ENCODE measurements at regions not wholly inside any gene's neighbourhood (a gene's known extent, or its start where the extent isn't known, plus 50 kb on each side); places are given as distances from the start of the nearest gene placed in this dataset.
"Not testable (repeated sequence)": the region's sequence is repeated elsewhere in the genome, so short reads cannot be mapped to it uniquely, and the experiment has no call there.

DNA sequence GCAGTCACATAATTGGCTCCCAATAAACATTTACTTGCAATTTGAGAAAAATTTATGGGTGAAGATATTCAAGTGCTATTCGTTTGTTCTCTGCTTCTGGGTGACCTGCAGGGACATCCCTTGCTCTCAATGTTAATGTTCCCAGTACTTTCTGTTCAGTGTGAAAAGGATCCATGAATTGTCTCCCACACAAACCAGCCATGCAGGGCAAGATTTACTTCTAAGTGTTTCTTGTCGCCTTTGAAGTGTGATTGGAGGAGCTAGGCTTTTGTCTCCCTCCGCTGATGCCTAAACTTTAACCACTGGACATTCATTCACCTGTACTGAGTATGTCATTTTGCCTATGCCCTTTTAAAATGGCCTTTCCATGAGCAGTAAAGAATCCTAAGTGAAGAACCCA lies 66.4 kb upstream of the ADA2 start:
- Mint-ChIP-seq H3K9me3 (no peaks in the 10 kb centered on the region), H3K27me3 (ENCODE audit: low read depth in 2 of 2) (peaks cover 17 to 50% of the 10 kb centered on the region in 2 donors), H3K4me3 (no peak overlapping the region), H3K27ac (no peak overlapping the region), H3K4me1 (peaks cover 4 to 7% of the 10 kb centered on the region in 2 donors), H3K36me3 (no peaks in the 10 kb centered on the region)
- ATAC-seq, result no peak
- Histone ChIP-seq H3K9me3 (ENCODE audit: control insufficient read depth, insufficient read depth, low read length) (no peaks in the 10 kb centered on the region), H3K4me1 (ENCODE audit: control insufficient read depth, insufficient read depth, low read length) (peaks cover 7% of the 10 kb centered on the region), H3K27me3 (ENCODE audit: control insufficient read depth, insufficient read depth, low read length) (no peaks in the 10 kb centered on the region), H3K4me3 (ENCODE audit: low read length) (no peak overlapping the region), H3K36me3 (ENCODE audit: control insufficient read depth, insufficient read depth, low read length) (no peaks in the 10 kb centered on the region), H3K27ac (ENCODE audit: low read length) (no peak overlapping the region)
- intact Hi-C loops (cut with micrococcal nuclease), result no loop called here
- DNase-seq, result no peak
- 94% methylated on average over 3 of the region's 3 CpGs for WGBS (ENCODE audit: insufficient coverage)
- TF ChIP-seq, protein P1, sequence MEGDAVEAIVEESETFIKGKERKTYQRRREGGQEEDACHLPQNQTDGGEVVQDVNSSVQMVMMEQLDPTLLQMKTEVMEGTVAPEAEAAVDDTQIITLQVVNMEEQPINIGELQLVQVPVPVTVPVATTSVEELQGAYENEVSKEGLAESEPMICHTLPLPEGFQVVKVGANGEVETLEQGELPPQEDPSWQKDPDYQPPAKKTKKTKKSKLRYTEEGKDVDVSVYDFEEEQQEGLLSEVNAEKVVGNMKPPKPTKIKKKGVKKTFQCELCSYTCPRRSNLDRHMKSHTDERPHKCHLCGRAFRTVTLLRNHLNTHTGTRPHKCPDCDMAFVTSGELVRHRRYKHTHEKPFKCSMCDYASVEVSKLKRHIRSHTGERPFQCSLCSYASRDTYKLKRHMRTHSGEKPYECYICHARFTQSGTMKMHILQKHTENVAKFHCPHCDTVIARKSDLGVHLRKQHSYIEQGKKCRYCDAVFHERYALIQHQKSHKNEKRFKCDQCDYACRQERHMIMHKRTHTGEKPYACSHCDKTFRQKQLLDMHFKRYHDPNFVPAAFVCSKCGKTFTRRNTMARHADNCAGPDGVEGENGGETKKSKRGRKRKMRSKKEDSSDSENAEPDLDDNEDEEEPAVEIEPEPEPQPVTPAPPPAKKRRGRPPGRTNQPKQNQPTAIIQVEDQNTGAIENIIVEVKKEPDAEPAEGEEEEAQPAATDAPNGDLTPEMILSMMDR (IDR thresholded peaks at IDR 0.05), result no peak

DNA sequence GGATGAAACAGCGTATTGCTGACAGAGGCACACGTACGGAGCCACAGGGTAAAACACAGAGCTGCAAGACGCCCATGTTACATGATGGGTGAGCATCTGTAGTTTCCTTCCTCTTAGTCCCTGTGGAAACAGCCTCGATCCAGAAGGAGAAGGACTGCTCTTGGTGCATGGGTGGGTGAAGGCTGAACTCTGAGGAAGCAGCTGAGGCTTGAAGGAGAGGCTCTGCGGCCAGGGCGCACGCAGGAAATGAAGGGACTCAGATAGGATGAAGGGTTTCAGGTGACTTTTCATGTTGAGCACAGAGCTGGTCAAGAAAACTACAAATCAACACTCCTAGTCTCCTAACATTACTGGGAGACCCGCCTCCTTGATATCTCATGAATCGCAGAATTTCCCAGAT lies 65.7 kb upstream of the ADA2 start:
- no peaks in the 10 kb centered on the region for H3K36me3 ChIP-seq (ENCODE audit: control insufficient read depth, insufficient read depth, low read length)
- H3K4me3 Mint-ChIP-seq, result no peak overlapping the region
- H3K27ac ChIP-seq (ENCODE audit: low read length), result no peak overlapping the region
- no peak for ATAC-seq
- intact Hi-C loops (cut with micrococcal nuclease), result no loop called here
- no peak overlapping the region for H3K4me3 ChIP-seq (ENCODE audit: low read length)
- peaks cover 17 to 50% of the 10 kb centered on the region in 2 donors for H3K27me3 Mint-ChIP-seq (ENCODE audit: low read depth in 2 of 2)
- H3K27me3 ChIP-seq (ENCODE audit: control insufficient read depth, insufficient read depth, low read length), result no peaks in the 10 kb centered on the region
- TF ChIP-seq, protein P1 (IDR thresholded peaks at IDR 0.05), result no peak
- no peaks in the 10 kb centered on the region for H3K9me3 Mint-ChIP-seq
- no peak overlapping the region for H3K27ac Mint-ChIP-seq
- 54% methylated on average over 10 of the region's 10 CpGs for WGBS (ENCODE audit: insufficient coverage)
- no peak for DNase-seq
- no peaks in the 10 kb centered on the region for H3K36me3 Mint-ChIP-seq
- no peaks in the 10 kb centered on the region for H3K9me3 ChIP-seq (ENCODE audit: control insufficient read depth, insufficient read depth, low read length)
- H3K4me1 ChIP-seq (ENCODE audit: control insufficient read depth, insufficient read depth, low read length), result peaks cover 8% of the 10 kb centered on the region
- peaks cover 4 to 7% of the 10 kb centered on the region in 2 donors for H3K4me1 Mint-ChIP-seq

DNA sequence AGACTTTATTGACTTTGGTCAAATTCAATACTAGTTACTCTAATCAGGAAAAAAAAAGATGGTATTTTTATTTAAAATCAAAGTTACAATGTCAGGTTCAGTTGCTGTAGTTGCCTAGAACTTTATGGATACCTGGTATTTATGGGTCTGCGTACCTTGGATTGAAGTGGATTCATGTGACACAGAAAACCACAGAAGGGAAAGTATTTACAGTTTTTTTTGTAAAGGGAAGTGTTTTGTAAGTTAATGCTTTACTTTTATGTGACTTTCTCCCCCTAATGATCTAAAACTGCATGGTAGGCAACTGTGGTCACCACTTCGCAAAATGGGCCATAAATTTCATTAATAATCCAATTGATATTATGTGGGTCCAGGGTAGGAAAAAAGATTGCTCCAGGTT lies 65.2 kb upstream of the ADA2 start:
- ATAC-seq, result no peak
- Mint-ChIP-seq H3K36me3 (no peaks in the 10 kb centered on the region), H3K4me1 (peaks cover 4 to 7% of the 10 kb centered on the region in 2 donors), H3K4me3 (no peak overlapping the region), H3K27me3 (ENCODE audit: low read depth in 2 of 2) (peaks cover 17 to 47% of the 10 kb centered on the region in 2 donors), H3K9me3 (no peaks in the 10 kb centered on the region), H3K27ac (no peak overlapping the region)
- Histone ChIP-seq H3K27ac (ENCODE audit: low read length) (no peak overlapping the region), H3K4me1 (ENCODE audit: control insufficient read depth, insufficient read depth, low read length) (peaks cover 8% of the 10 kb centered on the region), H3K27me3 (ENCODE audit: control insufficient read depth, insufficient read depth, low read length) (no peaks in the 10 kb centered on the region), H3K36me3 (ENCODE audit: control insufficient read depth, insufficient read depth, low read length) (no peaks in the 10 kb centered on the region), H3K9me3 (ENCODE audit: control insufficient read depth, insufficient read depth, low read length) (no peaks in the 10 kb centered on the region), H3K4me3 (ENCODE audit: low read length) (no peak overlapping the region)
- no peak for DNase-seq
- 38% methylated on average over 1 of the region's 2 CpGs for WGBS (ENCODE audit: insufficient coverage)
- TF ChIP-seq, protein P1 (IDR thresholded peaks at IDR 0.05), result no peak
- intact Hi-C loops (cut with micrococcal nuclease), result no loop called here

DNA sequence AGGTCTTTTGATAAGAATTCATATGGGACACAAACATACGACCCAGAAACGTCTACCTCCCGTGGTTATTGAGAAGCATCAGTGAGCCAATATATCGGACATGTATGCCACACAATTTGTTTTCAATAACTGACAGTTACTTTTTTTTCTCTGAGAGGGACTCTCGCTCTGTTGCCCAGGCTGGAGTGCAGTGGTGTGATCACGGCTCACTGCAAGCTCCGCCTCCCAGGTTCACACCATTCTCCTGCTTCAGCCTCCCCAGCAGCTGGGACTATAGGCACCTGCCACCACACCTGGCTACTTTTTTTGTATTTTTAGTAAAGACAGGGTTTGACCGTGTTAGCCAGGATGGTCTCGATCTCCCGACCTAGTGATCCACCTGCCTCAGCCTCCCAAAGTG lies 64.6 kb upstream of the ADA2 start:
- DNase-seq, result not testable (repeated sequence)

More for the DNA sequence above, 64.6 kb upstream of the ADA2 start:
- H3K9me3 ChIP-seq (ENCODE audit: control insufficient read depth, insufficient read depth, low read length); ATAC-seq; H3K4me3 ChIP-seq (ENCODE audit: low read length); H3K27ac Mint-ChIP-seq; H3K4me1 Mint-ChIP-seq; H3K36me3 Mint-ChIP-seq; H3K4me1 ChIP-seq (ENCODE audit: control insufficient read depth, insufficient read depth, low read length); H3K9me3 Mint-ChIP-seq; intact Hi-C loops (cut with micrococcal nuclease); H3K36me3 ChIP-seq (ENCODE audit: control insufficient read depth, insufficient read depth, low read length); H3K27me3 ChIP-seq (ENCODE audit: control insufficient read depth, insufficient read depth, low read length); H3K4me3 Mint-ChIP-seq; H3K27ac ChIP-seq (ENCODE audit: low read length): not testable (repeated sequence)
- H3K27me3 Mint-ChIP-seq (ENCODE audit: low read depth in 2 of 2), result peaks cover 17 to 41% of the 10 kb centered on the region in 2 donors
- 86% methylated on average over 10 of the region's 10 CpGs for WGBS (ENCODE audit: insufficient coverage)
